ENCODE measurements at regions not wholly inside any gene's neighbourhood (a gene's known extent, or its start where the extent isn't known, plus 50 kb on each side); places are given as distances from the start of the nearest gene placed in this dataset.
"Not testable (repeated sequence)": the region's sequence is repeated elsewhere in the genome, so short reads cannot be mapped to it uniquely, and the experiment has no call there.

DNA sequence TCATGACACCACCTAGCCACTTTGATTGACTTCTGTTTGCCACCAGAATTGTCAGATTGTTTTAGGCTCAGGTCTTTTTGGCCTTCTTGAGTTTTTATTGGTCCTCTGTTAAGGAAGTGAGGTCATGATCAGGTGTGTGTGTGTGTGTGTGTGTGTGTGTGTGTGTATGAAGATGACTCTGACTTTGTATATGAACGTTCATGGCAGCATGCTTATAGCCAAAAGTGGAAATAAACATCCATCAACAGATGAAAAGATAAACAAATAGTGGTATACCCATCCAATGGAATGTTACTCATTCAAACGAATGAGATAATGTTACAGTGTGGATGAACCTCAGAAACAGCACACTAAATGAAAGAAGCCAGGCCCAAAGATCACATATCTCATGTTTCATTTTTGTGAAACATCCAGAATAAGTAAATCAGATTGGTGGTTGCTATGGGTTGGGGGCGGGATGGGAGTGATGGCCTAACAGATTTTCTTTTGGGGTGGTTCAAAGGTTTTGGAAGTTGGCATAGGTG lies 258.6 kb downstream of the KTN1 start:
- no peak for DNase-seq (ENCODE audit: low spot score in 2 of 2)
- intact Hi-C loops (cut with DNase I; ENCODE audit: low total_unique reads): no loop called here
- 63 to 69% methylated on average over 3 of the region's 3 CpGs for WGBS, 2 donors
- no peak for TF ChIP-seq POLR2A (IDR thresholded peaks at IDR 0.05)
- TF ChIP-seq, protein P1, sequence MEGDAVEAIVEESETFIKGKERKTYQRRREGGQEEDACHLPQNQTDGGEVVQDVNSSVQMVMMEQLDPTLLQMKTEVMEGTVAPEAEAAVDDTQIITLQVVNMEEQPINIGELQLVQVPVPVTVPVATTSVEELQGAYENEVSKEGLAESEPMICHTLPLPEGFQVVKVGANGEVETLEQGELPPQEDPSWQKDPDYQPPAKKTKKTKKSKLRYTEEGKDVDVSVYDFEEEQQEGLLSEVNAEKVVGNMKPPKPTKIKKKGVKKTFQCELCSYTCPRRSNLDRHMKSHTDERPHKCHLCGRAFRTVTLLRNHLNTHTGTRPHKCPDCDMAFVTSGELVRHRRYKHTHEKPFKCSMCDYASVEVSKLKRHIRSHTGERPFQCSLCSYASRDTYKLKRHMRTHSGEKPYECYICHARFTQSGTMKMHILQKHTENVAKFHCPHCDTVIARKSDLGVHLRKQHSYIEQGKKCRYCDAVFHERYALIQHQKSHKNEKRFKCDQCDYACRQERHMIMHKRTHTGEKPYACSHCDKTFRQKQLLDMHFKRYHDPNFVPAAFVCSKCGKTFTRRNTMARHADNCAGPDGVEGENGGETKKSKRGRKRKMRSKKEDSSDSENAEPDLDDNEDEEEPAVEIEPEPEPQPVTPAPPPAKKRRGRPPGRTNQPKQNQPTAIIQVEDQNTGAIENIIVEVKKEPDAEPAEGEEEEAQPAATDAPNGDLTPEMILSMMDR (IDR thresholded peaks at IDR 0.05): no peak
- no peak overlapping the region for H3K4me3 ChIP-seq (ENCODE audit: low read depth, poor library complexity, severe bottlenecking)

DNA sequence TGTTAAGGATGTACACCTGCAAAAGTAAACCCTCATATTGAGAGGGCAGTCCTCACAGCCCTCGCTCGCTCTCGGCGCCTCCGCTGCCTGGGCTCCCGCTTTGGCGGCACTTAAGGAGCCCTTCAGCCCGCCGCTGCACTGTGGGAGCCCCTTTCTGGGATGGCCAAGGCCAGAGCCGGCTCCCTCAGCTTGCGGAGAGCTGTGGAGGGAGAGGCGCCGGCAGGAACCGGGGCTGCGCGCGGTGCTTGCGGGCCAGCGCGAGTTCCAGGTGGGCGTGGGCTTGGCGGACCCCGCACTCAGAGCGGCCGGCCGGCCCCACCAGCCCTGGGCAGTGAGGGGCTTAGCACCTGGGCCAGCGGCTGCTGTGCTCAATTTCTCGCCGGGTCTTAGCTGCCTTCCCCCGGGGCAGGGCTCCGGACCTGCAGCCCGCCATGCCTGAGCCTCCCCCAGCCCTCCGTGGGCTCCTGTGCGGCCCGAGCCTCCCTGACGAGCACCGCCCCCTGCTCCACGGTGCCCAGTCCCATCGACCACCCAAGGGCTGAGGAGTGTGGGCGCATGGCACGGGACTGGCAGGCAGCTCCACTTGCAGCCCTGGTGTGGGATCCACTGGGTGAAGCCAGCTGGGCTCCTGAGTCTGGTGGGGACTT lies 259.4 kb downstream of the KTN1 start:
- H3K4me3 ChIP-seq (ENCODE audit: low read depth, poor library complexity, severe bottlenecking); DNase-seq (ENCODE audit: low spot score in 2 of 2); intact Hi-C loops (cut with DNase I; ENCODE audit: low total_unique reads): not testable (repeated sequence)
- WGBS, 2 donors: 92 to 93% methylated on average over 26 to 40 of the region's 41 CpGs

DNA sequence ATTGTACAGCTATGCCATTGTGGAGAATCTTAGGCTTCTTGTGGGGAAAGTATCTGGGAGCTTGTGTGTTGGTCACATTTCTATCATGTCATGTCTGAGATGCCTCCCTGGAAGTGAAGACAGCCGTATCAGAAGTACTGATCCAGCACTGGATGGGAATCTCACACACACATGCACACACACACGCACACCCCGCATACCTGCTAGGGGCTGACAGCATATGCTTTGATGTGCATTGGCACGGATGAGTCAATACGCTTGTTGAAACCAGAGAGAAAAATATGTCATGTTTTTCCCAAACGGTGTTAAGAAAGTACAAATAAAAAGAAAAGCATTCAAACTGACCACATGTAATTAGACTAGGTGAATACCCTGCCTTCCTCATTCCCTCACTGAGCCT lies 260.8 kb downstream of the KTN1 start:
- WGBS, 2 donors: 80 to 81% methylated on average over 6 of the region's 6 CpGs
- H3K4me3 ChIP-seq (ENCODE audit: low read depth, poor library complexity, severe bottlenecking): no peak overlapping the region
- no peak for DNase-seq (ENCODE audit: low spot score in 2 of 2)
- intact Hi-C loops (cut with DNase I; ENCODE audit: low total_unique reads): no loop called here
- TF ChIP-seq, protein P1 (IDR thresholded peaks at IDR 0.05): no peak
- TF ChIP-seq POLR2A (IDR thresholded peaks at IDR 0.05): no peak

DNA sequence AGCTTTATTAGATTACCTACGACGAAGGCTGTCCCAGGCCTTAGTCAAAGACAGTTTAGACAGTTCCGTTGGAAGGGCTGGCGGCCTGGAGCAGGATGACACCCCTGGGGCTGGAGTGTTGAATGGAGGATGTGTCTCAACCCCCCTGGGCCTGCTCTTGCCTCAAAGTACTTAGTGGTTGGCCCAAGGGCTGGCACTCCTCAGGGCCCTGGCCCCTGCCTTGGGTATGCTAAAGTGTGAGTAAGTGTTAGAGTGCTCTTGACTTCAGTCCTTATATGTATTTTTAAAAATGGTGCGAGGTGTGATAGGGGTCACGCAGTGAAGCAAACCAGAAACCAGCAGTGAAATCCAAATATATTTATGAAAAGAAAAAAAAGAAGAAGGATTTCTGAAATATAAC lies 261.6 kb downstream of the KTN1 start:
- WGBS, 2 donors: 71 to 90% methylated on average over 6 of the region's 6 CpGs
- H3K4me3 ChIP-seq (ENCODE audit: low read depth, poor library complexity, severe bottlenecking): no peak overlapping the region
- DNase-seq (ENCODE audit: low spot score in 2 of 2): no peak
- intact Hi-C loops (cut with DNase I; ENCODE audit: low total_unique reads): no loop called here
- TF ChIP-seq, protein P1 (IDR thresholded peaks at IDR 0.05): no peak
- no peak for TF ChIP-seq POLR2A (IDR thresholded peaks at IDR 0.05)

DNA sequence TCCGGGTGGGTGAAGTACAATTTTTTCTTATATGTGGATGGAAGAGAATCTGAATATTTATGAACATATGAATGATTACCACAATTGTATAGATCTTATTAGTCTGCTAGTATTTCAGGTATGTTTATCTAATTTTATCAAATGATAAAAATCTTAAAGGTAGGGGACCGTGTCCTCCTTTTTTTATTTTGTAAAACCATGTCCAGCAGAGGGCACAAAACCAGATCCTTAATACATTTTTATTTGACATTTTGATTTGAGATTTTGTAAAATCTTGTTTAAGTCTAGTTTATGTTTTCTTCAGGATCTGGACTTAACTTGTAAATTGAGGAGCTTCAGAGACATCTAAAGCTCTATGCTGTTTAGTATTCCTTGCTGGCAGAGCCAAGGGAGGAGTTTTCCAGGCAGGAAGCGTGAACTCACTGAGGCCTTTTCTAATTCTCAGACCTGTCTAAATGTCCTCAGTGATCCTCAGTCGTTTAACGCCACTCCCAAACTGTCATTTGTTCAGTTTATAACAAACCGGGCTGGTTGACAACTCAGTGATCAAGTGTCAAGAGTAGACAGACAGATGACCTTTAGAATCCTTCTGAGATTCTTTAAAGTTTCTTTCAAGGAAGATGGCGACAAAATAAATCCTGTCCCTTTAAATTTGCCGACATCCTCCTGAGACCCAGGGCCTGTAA lies 263.9 kb downstream of the KTN1 start:
- H3K4me3 ChIP-seq (ENCODE audit: low read depth, poor library complexity, severe bottlenecking): no peak overlapping the region
- TF ChIP-seq, protein P1 (IDR thresholded peaks at IDR 0.05): no peak
- TF ChIP-seq POLR2A (IDR thresholded peaks at IDR 0.05): no peak
- DNase-seq (ENCODE audit: low spot score in 2 of 2): no peak
- 69 to 72% methylated on average over 8 of the region's 8 CpGs for WGBS, 2 donors
- intact Hi-C loops (cut with DNase I; ENCODE audit: low total_unique reads): no loop called here

DNA sequence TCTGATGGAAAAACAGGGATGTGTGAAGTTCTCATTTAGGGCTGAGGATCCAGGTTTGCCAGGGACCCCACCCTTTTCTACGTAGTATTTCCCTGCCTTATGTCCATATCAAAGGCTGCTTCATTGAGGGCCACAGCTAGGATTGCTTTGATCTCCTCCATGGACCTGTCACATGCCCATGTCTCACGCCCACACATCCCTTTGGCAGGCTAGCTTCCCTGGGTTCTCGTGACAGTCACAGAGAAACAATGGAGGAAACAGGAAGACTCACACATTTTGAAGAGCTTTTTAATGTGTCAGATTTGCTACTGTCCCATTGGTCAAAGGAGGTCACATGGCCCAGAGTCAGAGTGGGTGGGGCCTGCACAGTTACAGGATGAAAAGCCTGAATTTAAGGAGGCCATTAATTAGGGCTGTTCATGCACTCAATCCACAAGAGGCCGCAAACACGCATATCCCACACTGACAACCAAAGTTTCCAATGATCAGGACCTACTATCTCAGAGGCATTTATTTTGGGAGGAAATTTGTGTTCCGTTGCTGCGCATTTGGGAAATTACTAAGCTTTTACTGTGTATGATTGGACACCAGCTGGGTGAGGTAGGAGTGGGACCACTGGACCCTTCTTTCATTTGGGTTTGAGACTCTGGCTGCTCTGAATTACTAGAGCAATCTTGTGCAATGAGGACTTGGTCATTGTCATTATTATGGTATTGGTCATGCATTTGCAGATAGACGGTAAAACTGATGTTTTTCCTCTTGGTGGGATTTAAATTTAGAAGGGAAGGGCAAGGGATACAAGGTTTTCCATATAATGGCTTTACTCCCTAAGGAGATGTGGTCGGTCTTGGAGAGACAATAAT lies 266.2 kb downstream of the KTN1 start:
- no peak overlapping the region for H3K4me3 ChIP-seq (ENCODE audit: low read depth, poor library complexity, severe bottlenecking)
- TF ChIP-seq, protein P1 (IDR thresholded peaks at IDR 0.05): no peak
- TF ChIP-seq POLR2A (IDR thresholded peaks at IDR 0.05): no peak
- no peak for DNase-seq (ENCODE audit: low spot score in 2 of 2)
- intact Hi-C loops (cut with DNase I; ENCODE audit: low total_unique reads): no loop called here
- 71 to 81% methylated on average over 9 of the region's 9 CpGs for WGBS, 2 donors
